SH-SY5Y (cell line): ENCODE measurements at regions not wholly inside any gene's neighbourhood (a gene's known extent, or its start where the extent isn't known, plus 50 kb on each side); places are given as distances from the start of the nearest gene placed in this dataset.

ENCODE experiments used
- GATA2 ChIP-seq: IDR thresholded peaks from 2 replicates; pipeline ENCODE4 v1.6.1; 2011; ENCODE audit warnings: mild to moderate bottlenecking, low read depth, low read length
- GATA3 ChIP-seq: IDR thresholded peaks from 2 replicates; pipeline ENCODE4 v1.6.1; 2011; ENCODE audit warnings: low read depth, mild to moderate bottlenecking, low read length, moderate library complexity

- no peak for TF ChIP-seq GATA2
- no peak for TF ChIP-seq GATA3
These were observed 616.1 kb upstream of the ADAMTS5 start for GRCh38 chr21:27582948-27583430.
